ENCODE measurements at regions not wholly inside any gene's neighbourhood (a gene's known extent, or its start where the extent isn't known, plus 50 kb on each side); places are given as distances from the start of the nearest gene placed in this dataset.

DNA sequence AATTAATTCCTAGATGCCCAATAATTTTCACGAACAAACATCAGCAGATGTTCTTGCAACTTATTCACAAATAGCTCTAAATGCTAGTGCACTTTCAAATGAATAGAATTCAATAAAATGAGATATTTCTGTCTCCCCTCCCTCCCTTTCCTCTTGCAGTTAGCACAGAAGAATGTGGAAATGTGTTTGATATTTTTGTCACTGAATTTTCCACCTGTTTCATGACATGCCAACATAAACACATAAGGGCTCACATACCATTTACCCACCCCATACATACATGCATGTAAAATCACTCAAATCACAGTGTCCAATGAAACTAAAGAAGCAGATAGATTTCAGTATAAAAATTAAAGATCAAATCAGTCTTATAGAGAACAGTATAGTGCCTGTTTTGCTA lies 746.9 kb upstream of the MARCKS start:
- Histone ChIP-seq H2BK120ac (ENCODE audit: low read depth, low read length) (no peak overlapping the region), H2BK15ac (ENCODE audit: low read depth, poor library complexity, severe bottlenecking) (no peak overlapping the region), H4K91ac (ENCODE audit: low read length) (no peak overlapping the region), H3K9me3 (ENCODE audit: control insufficient read depth, low read length) (peaks cover 4% of the 10 kb centered on the region), H3K36me3 (ENCODE audit: control insufficient read depth in 1 of 2, insufficient read depth in 2 of 2, low read depth in 1 of 2, low read length in 2 of 2) (no peaks in the 10 kb centered on the region), H2BK5ac (ENCODE audit: low read depth, low read length, poor library complexity, severe bottlenecking) (no peak overlapping the region), H2BK12ac (ENCODE audit: low read length in 2 of 2) (no peak overlapping the region), H3K4me2 (ENCODE audit: low read length, poor library complexity, severe bottlenecking) (no peak overlapping the region), H3K18ac (ENCODE audit: low read depth in 1 of 2, low read length in 2 of 2) (no peak overlapping the region), H3K4ac (ENCODE audit: low read depth in 1 of 2, low read length in 2 of 2) (no peak overlapping the region), H2AK5ac (ENCODE audit: low read length, severe bottlenecking) (no peak overlapping the region), H3K27ac (ENCODE audit: low read length, poor library complexity, severe bottlenecking) (no peak overlapping the region), H3K9ac (ENCODE audit: low read length) (no peak overlapping the region), H3K79me1 (replicated peaks; ENCODE audit: low read length, poor library complexity, severe bottlenecking) (no peaks in the 10 kb centered on the region), H3K4me1 (ENCODE audit: control insufficient read depth, insufficient read depth, low read depth, low read length) (no peaks in the 10 kb centered on the region), H3K23ac (ENCODE audit: low read length in 2 of 2) (no peak overlapping the region), H3K27me3 (ENCODE audit: control insufficient read depth in 1 of 2, insufficient read depth in 1 of 2, low read length in 2 of 2) (no peaks in the 10 kb centered on the region), H4K8ac (ENCODE audit: low read length) (no peak overlapping the region), H3K14ac (ENCODE audit: low read length in 2 of 2) (no peak overlapping the region), H2AFZ (ENCODE audit: low read depth, low read length) (no peak overlapping the region), H3K4me3 (ENCODE audit: insufficient read depth in 1 of 2, low read depth in 1 of 2, low read length in 2 of 2) (no peak overlapping the region)
- DNase-seq, result no peak
- WGBS, result 100% methylated on average over 1 of the region's 1 CpG

DNA sequence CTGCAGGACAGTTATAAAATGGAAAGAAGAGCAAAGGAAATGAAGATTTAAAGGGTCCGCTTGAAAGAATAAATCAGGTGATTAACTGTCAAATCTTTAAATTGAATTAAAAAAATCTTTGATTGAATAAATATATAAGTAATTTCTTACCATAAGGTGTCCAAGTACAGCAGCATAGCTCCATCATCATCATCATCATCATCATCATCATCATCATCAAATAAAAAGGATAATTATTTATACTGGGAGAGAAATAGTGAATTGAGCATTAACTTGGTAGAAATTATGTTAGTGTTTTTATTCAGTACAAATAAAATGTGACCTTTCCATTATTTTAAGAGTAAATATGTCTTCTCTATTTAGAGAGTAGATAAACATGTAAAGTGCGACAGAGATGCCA lies 745.6 kb upstream of the MARCKS start:
- Histone ChIP-seq H3K4me2 (ENCODE audit: low read length, poor library complexity, severe bottlenecking) (no peak overlapping the region), H3K14ac (ENCODE audit: low read length in 2 of 2) (no peak overlapping the region), H3K9me3 (ENCODE audit: control insufficient read depth, low read length) (peaks cover 4% of the 10 kb centered on the region), H3K4me1 (ENCODE audit: control insufficient read depth, insufficient read depth, low read depth, low read length) (no peaks in the 10 kb centered on the region), H3K4ac (ENCODE audit: low read depth in 1 of 2, low read length in 2 of 2) (no peak overlapping the region), H3K79me1 (replicated peaks; ENCODE audit: low read length, poor library complexity, severe bottlenecking) (no peaks in the 10 kb centered on the region), H3K23ac (ENCODE audit: low read length in 2 of 2) (no peak overlapping the region), H2AFZ (ENCODE audit: low read depth, low read length) (no peak overlapping the region), H3K27me3 (ENCODE audit: control insufficient read depth in 1 of 2, insufficient read depth in 1 of 2, low read length in 2 of 2) (no peaks in the 10 kb centered on the region), H2BK5ac (ENCODE audit: low read depth, low read length, poor library complexity, severe bottlenecking) (no peak overlapping the region), H3K27ac (ENCODE audit: low read length, poor library complexity, severe bottlenecking) (no peak overlapping the region), H3K18ac (ENCODE audit: low read depth in 1 of 2, low read length in 2 of 2) (no peak overlapping the region), H2BK12ac (ENCODE audit: low read length in 2 of 2) (no peak overlapping the region), H4K8ac (ENCODE audit: low read length) (no peak overlapping the region), H3K9ac (ENCODE audit: low read length) (no peak overlapping the region), H3K36me3 (ENCODE audit: control insufficient read depth in 1 of 2, insufficient read depth in 2 of 2, low read depth in 1 of 2, low read length in 2 of 2) (no peaks in the 10 kb centered on the region), H2BK120ac (ENCODE audit: low read depth, low read length) (no peak overlapping the region), H2BK15ac (ENCODE audit: low read depth, poor library complexity, severe bottlenecking) (no peak overlapping the region), H2AK5ac (ENCODE audit: low read length, severe bottlenecking) (no peak overlapping the region), H4K91ac (ENCODE audit: low read length) (no peak overlapping the region), H3K4me3 (ENCODE audit: insufficient read depth in 1 of 2, low read depth in 1 of 2, low read length in 2 of 2) (no peak overlapping the region)
- no CpG with 5 or more reads among the region's 2 CpGs for WGBS
- no peak for DNase-seq

DNA sequence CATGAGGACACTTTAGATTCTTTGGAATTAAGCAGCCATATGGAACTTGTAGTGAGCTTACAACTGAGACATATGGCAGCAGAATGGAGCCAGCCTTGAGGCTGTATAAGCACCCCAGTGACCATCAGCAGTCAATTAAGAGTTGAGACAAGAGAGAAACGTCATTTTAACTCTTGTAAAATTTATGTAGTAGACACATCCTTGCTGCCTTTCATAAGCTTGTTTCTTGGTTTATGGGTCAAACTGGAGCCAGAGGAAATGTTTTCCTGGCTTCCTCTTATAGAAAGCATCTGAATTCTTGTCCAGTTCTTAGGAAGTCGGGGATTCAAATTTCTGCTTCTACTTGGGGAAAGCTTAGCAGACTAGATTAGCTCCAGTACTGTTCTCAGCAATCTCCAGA lies 745.1 kb upstream of the MARCKS start:
- Histone ChIP-seq H3K23ac (ENCODE audit: low read length in 2 of 2) (no peak overlapping the region), H2BK120ac (ENCODE audit: low read depth, low read length) (no peak overlapping the region), H2BK12ac (ENCODE audit: low read length in 2 of 2) (no peak overlapping the region), H3K79me1 (replicated peaks; ENCODE audit: low read length, poor library complexity, severe bottlenecking) (no peaks in the 10 kb centered on the region), H3K18ac (ENCODE audit: low read depth in 1 of 2, low read length in 2 of 2) (peak overlapping the region in 1 of 2 experiments; percentile 8), H2BK5ac (ENCODE audit: low read depth, low read length, poor library complexity, severe bottlenecking) (no peak overlapping the region), H3K27ac (ENCODE audit: low read length, poor library complexity, severe bottlenecking) (no peak overlapping the region), H3K4me1 (ENCODE audit: control insufficient read depth, insufficient read depth, low read depth, low read length) (no peaks in the 10 kb centered on the region), H3K14ac (ENCODE audit: low read length in 2 of 2) (no peak overlapping the region), H3K36me3 (ENCODE audit: control insufficient read depth in 1 of 2, insufficient read depth in 2 of 2, low read depth in 1 of 2, low read length in 2 of 2) (no peaks in the 10 kb centered on the region), H3K27me3 (ENCODE audit: control insufficient read depth in 1 of 2, insufficient read depth in 1 of 2, low read length in 2 of 2) (no peaks in the 10 kb centered on the region), H3K9ac (ENCODE audit: low read length) (no peak overlapping the region), H2AK5ac (ENCODE audit: low read length, severe bottlenecking) (no peak overlapping the region), H3K4me3 (ENCODE audit: insufficient read depth in 1 of 2, low read depth in 1 of 2, low read length in 2 of 2) (no peak overlapping the region), H4K8ac (ENCODE audit: low read length) (no peak overlapping the region), H3K9me3 (ENCODE audit: control insufficient read depth, low read length) (peaks cover 4% of the 10 kb centered on the region), H2AFZ (ENCODE audit: low read depth, low read length) (no peak overlapping the region), H2BK15ac (ENCODE audit: low read depth, poor library complexity, severe bottlenecking) (no peak overlapping the region), H4K91ac (ENCODE audit: low read length) (no peak overlapping the region), H3K4ac (ENCODE audit: low read depth in 1 of 2, low read length in 2 of 2) (no peak overlapping the region), H3K4me2 (ENCODE audit: low read length, poor library complexity, severe bottlenecking) (no peak overlapping the region)
- 42% methylated on average over 2 of the region's 2 CpGs for WGBS
- DNase-seq, result no peak

DNA sequence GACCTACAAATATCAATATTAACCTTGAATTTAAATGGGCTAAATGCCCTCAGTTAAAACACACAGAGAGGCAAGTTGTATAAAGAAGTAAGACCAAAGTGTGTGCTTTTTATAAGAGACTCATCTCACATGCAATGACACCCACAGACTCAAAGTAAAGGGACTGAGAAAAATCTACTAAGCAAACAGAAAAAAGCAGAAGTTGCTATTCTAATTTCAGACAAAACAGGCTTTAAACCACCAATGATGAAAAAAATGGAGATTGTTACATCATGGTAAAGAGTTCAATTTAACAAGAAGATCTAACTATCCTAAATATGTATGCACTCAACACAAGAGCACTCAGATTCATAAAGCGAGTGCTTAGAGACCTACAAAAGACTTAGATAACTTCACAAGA lies 741.9 kb upstream of the MARCKS start:
- DNase-seq, result no peak

More for the DNA sequence above, 741.9 kb upstream of the MARCKS start:
- Histone ChIP-seq H3K4me3 (ENCODE audit: insufficient read depth in 1 of 2, low read depth in 1 of 2, low read length in 2 of 2) (no peak overlapping the region), H3K27ac (ENCODE audit: low read length, poor library complexity, severe bottlenecking) (no peak overlapping the region), H3K79me1 (replicated peaks; ENCODE audit: low read length, poor library complexity, severe bottlenecking) (no peaks in the 10 kb centered on the region), H3K18ac (ENCODE audit: low read depth in 1 of 2, low read length in 2 of 2) (no peak overlapping the region), H3K36me3 (ENCODE audit: control insufficient read depth in 1 of 2, insufficient read depth in 2 of 2, low read depth in 1 of 2, low read length in 2 of 2) (no peaks in the 10 kb centered on the region), H2BK120ac (ENCODE audit: low read depth, low read length) (no peak overlapping the region), H2BK5ac (ENCODE audit: low read depth, low read length, poor library complexity, severe bottlenecking) (no peak overlapping the region), H2BK12ac (ENCODE audit: low read length in 2 of 2) (no peak overlapping the region), H2AK5ac (ENCODE audit: low read length, severe bottlenecking) (no peak overlapping the region), H3K14ac (ENCODE audit: low read length in 2 of 2) (no peak overlapping the region), H3K9me3 (ENCODE audit: control insufficient read depth, low read length) (peaks cover 4% of the 10 kb centered on the region), H3K23ac (ENCODE audit: low read length in 2 of 2) (no peak overlapping the region), H2BK15ac (ENCODE audit: low read depth, poor library complexity, severe bottlenecking) (no peak overlapping the region), H3K4ac (ENCODE audit: low read depth in 1 of 2, low read length in 2 of 2) (no peak overlapping the region), H3K4me1 (ENCODE audit: control insufficient read depth, insufficient read depth, low read depth, low read length) (no peaks in the 10 kb centered on the region), H3K4me2 (ENCODE audit: low read length, poor library complexity, severe bottlenecking) (no peak overlapping the region), H4K8ac (ENCODE audit: low read length) (no peak overlapping the region), H3K9ac (ENCODE audit: low read length) (no peak overlapping the region), H3K27me3 (ENCODE audit: control insufficient read depth in 1 of 2, insufficient read depth in 1 of 2, low read length in 2 of 2) (no peaks in the 10 kb centered on the region), H4K91ac (ENCODE audit: low read length) (no peak overlapping the region), H2AFZ (ENCODE audit: low read depth, low read length) (no peak overlapping the region)
- WGBS, result 100% methylated on average over 1 of the region's 1 CpG

Measured in mesenchymal stem cell (in vitro differentiated cells and primary cell).